CD4-positive, alpha-beta T cell (primary cell): ENCODE measurements at regions not wholly inside any gene's neighbourhood (a gene's known extent, or its start where the extent isn't known, plus 50 kb on each side); places are given as distances from the start of the nearest gene placed in this dataset.

ENCODE experiments used
- ATAC-seq: fragments of 200-7000 bp; cut with Tn5 transposase; one replicate; pipeline ENCODE4 v1.10.0; 2022; ENCODE audit warnings: mild to moderate bottlenecking; ENCODE audit not compliant: poor library complexity
- CTCF ChIA-PET: fragments of 350-600 bp; sonication (Branson Sonifier 250); formaldehyde crosslinking; loops from one replicate; lab custom pipeline; 2021; ENCODE audit warnings: antibody characterized with exemption, inconsistent platforms; lab: Charles Lee
- POLR2A ChIA-PET: fragments of 350-600 bp; sonication (Branson Sonifier 250); formaldehyde crosslinking; loops from one replicate; lab custom pipeline; 2021; ENCODE audit warnings: antibody characterized with exemption, inconsistent platforms; lab: Charles Lee
- DNase-seq, 14 experiments: peaks; one replicate each; pipeline ENCODE4 v3.0.0-alpha.2; 2013 to 2020; ENCODE audit warnings: mixed read lengths in 2 of 14
- H3K27ac ChIP-seq, 2 donors: one replicate each; pipeline versions ENCODE4 v1.5.1 to v1.7.0; 2013; ENCODE audit warnings: low read length in 2 of 2, low read depth in 1 of 2, mild to moderate bottlenecking in 1 of 2
- H3K27me3 ChIP-seq, 2 experiments: 1 replicate in 1 of 2; 2 replicates in 1 of 2; pipeline versions ENCODE4 v1.6.1 to v1.7.0; 2013; ENCODE audit warnings: low read length in 2 of 2, control low read depth in 1 of 2, mild to moderate bottlenecking in 1 of 2, moderate library complexity in 1 of 2; ENCODE audit not compliant: insufficient read depth in 2 of 2, control insufficient read depth in 1 of 2
- H3K36me3 ChIP-seq: one replicate; pipeline ENCODE4 v1.6.1; 2013; ENCODE audit warnings: low read length, control low read depth; ENCODE audit not compliant: insufficient read depth
- H3K4me1 ChIP-seq: one replicate; pipeline ENCODE4 v1.6.1; 2013; ENCODE audit warnings: low read length, control low read depth; ENCODE audit not compliant: insufficient read depth
- H3K4me3 ChIP-seq: one replicate; pipeline ENCODE4 v1.5.1; 2013; ENCODE audit warnings: mild to moderate bottlenecking, low read length, moderate library complexity
- H3K9me3 ChIP-seq, 2 experiments: 1 replicate in 1 of 2; 2 replicates in 1 of 2; pipeline versions ENCODE4 v1.6.1 to v1.7.0; 2013; ENCODE audit warnings: low read length in 2 of 2, mild to moderate bottlenecking in 2 of 2, control low read depth in 1 of 2, moderate library complexity in 1 of 2; ENCODE audit not compliant: control insufficient read depth in 1 of 2, insufficient read depth in 1 of 2
- H3K27ac Mint-ChIP-seq: one replicate; pipeline ENCODE4 v1.8.0; 2020; ENCODE audit warnings: mixed read lengths
- H3K27me3 Mint-ChIP-seq: one replicate; pipeline ENCODE4 v1.8.0; 2021; ENCODE audit warnings: mixed read lengths
- H3K36me3 Mint-ChIP-seq: one replicate; pipeline ENCODE4 v1.8.0; 2021; ENCODE audit warnings: low read depth, mixed read lengths
- H3K4me1 Mint-ChIP-seq: one replicate; pipeline ENCODE4 v1.8.0; 2021; ENCODE audit warnings: low read depth, mixed read lengths
- H3K4me3 Mint-ChIP-seq: one replicate; pipeline ENCODE4 v1.8.0; 2020; ENCODE audit warnings: mild to moderate bottlenecking, mixed read lengths
- H3K9me3 Mint-ChIP-seq: one replicate; pipeline ENCODE4 v1.8.0; 2020; ENCODE audit warnings: mixed read lengths
- intact Hi-C, 2 experiments: fragments of 100-400 bp; cut with DNase I in 1 of 2; cut with micrococcal nuclease in 1 of 2; formaldehyde crosslinking; loops; one replicate each; pipeline versions ENCODE4 v1.15.1 to v1.9.0; 2023 to 2025; cut with DNase I, micrococcal nuclease
- TF ChIP-seq, protein P1 (sequence below): fragments of 200-600 bp; IDR thresholded peaks from one replicate; pipeline ENCODE4 v1.8.0; 2022; ENCODE audit warnings: antibody characterized with exemption, mild to moderate bottlenecking

DNA sequence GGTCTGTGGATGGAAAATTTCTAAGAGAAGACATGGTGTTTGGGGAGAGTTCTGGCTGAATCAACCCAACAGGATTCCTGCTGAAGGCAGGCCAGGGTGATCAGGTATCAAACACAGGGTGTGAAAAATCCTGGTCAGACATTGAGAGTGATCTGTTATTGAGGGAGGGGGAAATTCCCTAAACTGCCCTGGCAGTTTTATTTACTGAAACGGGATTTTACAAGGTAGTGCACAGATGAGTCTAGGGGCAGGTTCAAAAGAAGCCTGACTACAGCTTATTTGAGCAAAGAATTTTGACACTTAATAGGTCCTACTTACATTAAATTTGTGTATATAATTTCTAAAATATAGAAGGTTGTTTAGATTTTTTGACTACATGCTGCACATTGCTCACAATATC lies 569.4 kb upstream of the RGS18 start:
- intact Hi-C loops = no loop called here
- no peaks in the 10 kb centered on the region for H3K27me3 Mint-ChIP-seq
- CTCF ChIA-PET = no interaction called here

DNA sequence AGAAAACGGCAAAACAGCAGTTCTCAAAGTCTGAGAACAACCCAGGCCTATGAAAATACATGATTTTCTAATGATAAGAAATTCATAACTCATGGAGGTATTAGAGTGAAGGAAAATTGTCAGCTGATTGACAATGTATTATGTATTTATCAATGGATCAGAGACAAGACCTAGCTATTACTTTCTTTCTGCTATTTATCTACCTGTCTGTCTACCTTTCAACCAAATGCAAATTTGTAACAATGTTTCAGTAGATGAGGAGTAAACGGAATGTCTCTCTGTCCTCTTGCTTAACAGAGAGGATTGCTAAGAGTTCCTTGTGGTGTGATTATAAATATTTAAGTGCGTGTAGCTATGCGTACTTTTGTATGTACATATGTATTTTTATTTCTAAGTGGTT lies 568.7 kb upstream of the RGS18 start:
- Mint-ChIP-seq H3K27ac (no peak overlapping the region), H3K27me3 (no peaks in the 10 kb centered on the region), H3K9me3 (peaks cover 9% of the 10 kb centered on the region), H3K4me1 (no peaks in the 10 kb centered on the region), H3K4me3 (no peak overlapping the region), H3K36me3 (no peaks in the 10 kb centered on the region)
- CTCF ChIA-PET = no interaction called here
- intact Hi-C loops = no loop called here
- POLR2A ChIA-PET = no interaction called here
- H3K4me1 ChIP-seq = no peaks in the 10 kb centered on the region
- no peaks in the 10 kb centered on the region for H3K27me3 ChIP-seq
- no peak for ATAC-seq
- H3K36me3 ChIP-seq = no peaks in the 10 kb centered on the region
- TF ChIP-seq, protein P1, sequence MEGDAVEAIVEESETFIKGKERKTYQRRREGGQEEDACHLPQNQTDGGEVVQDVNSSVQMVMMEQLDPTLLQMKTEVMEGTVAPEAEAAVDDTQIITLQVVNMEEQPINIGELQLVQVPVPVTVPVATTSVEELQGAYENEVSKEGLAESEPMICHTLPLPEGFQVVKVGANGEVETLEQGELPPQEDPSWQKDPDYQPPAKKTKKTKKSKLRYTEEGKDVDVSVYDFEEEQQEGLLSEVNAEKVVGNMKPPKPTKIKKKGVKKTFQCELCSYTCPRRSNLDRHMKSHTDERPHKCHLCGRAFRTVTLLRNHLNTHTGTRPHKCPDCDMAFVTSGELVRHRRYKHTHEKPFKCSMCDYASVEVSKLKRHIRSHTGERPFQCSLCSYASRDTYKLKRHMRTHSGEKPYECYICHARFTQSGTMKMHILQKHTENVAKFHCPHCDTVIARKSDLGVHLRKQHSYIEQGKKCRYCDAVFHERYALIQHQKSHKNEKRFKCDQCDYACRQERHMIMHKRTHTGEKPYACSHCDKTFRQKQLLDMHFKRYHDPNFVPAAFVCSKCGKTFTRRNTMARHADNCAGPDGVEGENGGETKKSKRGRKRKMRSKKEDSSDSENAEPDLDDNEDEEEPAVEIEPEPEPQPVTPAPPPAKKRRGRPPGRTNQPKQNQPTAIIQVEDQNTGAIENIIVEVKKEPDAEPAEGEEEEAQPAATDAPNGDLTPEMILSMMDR = no peak
- H3K27ac ChIP-seq = no peak overlapping the region
- H3K4me3 ChIP-seq = no peak overlapping the region
- H3K9me3 ChIP-seq = no peaks in the 10 kb centered on the region
- DNase-seq = no peak

More for the DNA sequence above, 569.4 kb upstream of the RGS18 start:
- Mint-ChIP-seq H3K9me3 (peaks cover 9% of the 10 kb centered on the region), H3K4me1 (no peaks in the 10 kb centered on the region), H3K4me3 (no peak overlapping the region), H3K27ac (no peak overlapping the region), H3K36me3 (no peaks in the 10 kb centered on the region)
- Histone ChIP-seq H3K27me3 (no peaks in the 10 kb centered on the region), H3K4me1 (no peaks in the 10 kb centered on the region), H3K27ac (no peak overlapping the region), H3K36me3 (no peaks in the 10 kb centered on the region), H3K4me3 (no peak overlapping the region), H3K9me3 (no peaks in the 10 kb centered on the region)
- ATAC-seq = no peak
- DNase-seq = no peak
- POLR2A ChIA-PET = no interaction called here
- TF ChIP-seq, protein P1 = no peak

DNA sequence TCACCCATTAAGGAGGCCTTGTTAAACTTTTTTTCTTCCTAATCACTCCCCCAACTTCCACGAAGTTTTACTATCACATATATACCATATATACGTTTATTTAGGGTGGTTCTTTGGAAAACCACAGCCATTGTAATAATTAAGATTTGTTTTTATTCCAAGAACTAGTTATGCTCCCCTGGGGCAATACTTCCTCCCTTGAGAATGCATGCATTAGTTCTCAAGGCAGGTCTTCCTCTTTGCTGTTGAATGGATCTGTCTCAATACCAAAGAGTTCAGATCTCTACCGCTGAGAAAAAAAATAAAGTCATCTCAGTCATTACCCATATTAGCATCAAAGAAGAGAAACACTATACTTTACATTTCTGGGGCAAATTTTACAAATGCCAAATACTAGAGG lies 567.7 kb upstream of the RGS18 start:
- ChIA-PET POLR2A (no interaction called here), CTCF (no interaction called here)
- Histone ChIP-seq H3K4me1 (no peaks in the 10 kb centered on the region), H3K27me3 (no peaks in the 10 kb centered on the region), H3K36me3 (no peaks in the 10 kb centered on the region), H3K4me3 (no peak overlapping the region), H3K9me3 (peaks cover 0 to 4% of the 10 kb centered on the region in 2 experiments), H3K27ac (no peak overlapping the region)
- Mint-ChIP-seq H3K9me3 (peaks cover 9% of the 10 kb centered on the region), H3K4me3 (no peak overlapping the region), H3K36me3 (no peaks in the 10 kb centered on the region), H3K27ac (no peak overlapping the region), H3K27me3 (no peaks in the 10 kb centered on the region), H3K4me1 (no peaks in the 10 kb centered on the region)
- DNase-seq (no peak), ATAC-seq (no peak)
- TF ChIP-seq, protein P1 = no peak
- intact Hi-C loops = no loop called here
